Brain microvascular endothelial cell (primary cell): ENCODE measurements at regions not wholly inside any gene's neighbourhood (a gene's known extent, or its start where the extent isn't known, plus 50 kb on each side); places are given as distances from the start of the nearest gene placed in this dataset.

ENCODE experiments used
- DNase-seq: peaks from one replicate; pipeline ENCODE4 v3.0.0-alpha.2; 2020
- H3K27ac ChIP-seq: fragments of 250-450 bp; sonication (Bioruptor Pico); 2 replicates; pipeline ENCODE4 v1.5.1; 2020; ENCODE audit warnings: mild to moderate bottlenecking, moderate library complexity
- H3K27me3 ChIP-seq: fragments of 250-450 bp; sonication (Bioruptor Pico); replicated peaks from 2 replicates; pipeline ENCODE4 v1.5.1; 2020; ENCODE audit warnings: mild to moderate bottlenecking
- H3K36me3 ChIP-seq: fragments of 250-450 bp; sonication (Bioruptor Pico); replicated peaks from 2 replicates; pipeline ENCODE4 v1.5.1; 2020; ENCODE audit warnings: mild to moderate bottlenecking
- H3K4me3 ChIP-seq: 2 replicates; pipeline ENCODE4 v1.5.1; 2011; ENCODE audit warnings: low read depth, mild to moderate bottlenecking, control low read depth, low read length, moderate library complexity
- in situ Hi-C: cut with HindIII; loops from 2 replicates; pipeline ENCODE4 v1.10.0; 2017; ENCODE audit warnings: low sequenced_read_pairs, low pct_ligation_motif_present
- TF ChIP-seq, protein P1 (sequence below): IDR thresholded peaks from 2 replicates; pipeline ENCODE4 v1.5.1; 2011; ENCODE audit warnings: low read depth, mild to moderate bottlenecking, moderate library complexity, low read length, control low read depth, inconsistent platforms; ENCODE audit errors: missing control alignments

DNA sequence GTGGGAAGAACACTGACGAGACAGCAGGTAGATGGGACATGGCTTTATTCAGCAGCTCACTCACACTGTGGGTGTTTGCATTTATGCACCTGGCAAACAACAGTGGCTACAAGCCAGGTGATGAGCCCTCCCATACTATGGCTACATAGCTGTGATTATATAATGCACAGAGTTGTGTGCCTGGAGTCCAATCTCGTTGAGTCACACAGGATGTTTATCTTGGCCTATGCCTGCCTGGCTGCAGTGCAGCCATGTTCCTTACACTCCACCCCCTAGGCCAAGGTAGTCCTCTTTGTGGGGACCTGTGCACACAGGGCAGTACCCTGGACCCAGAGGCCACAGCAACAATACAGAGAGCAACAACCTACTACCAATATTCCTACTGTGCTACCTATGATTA, 1643.8 kb downstream of the MRPL39 start:
- Histone ChIP-seq H3K4me3 (no peak overlapping the region), H3K36me3 (no peaks in the 10 kb centered on the region), H3K27me3 (no peaks in the 10 kb centered on the region), H3K27ac (no peak overlapping the region)
- in situ Hi-C loops = no loop called here
- TF ChIP-seq, protein P1, sequence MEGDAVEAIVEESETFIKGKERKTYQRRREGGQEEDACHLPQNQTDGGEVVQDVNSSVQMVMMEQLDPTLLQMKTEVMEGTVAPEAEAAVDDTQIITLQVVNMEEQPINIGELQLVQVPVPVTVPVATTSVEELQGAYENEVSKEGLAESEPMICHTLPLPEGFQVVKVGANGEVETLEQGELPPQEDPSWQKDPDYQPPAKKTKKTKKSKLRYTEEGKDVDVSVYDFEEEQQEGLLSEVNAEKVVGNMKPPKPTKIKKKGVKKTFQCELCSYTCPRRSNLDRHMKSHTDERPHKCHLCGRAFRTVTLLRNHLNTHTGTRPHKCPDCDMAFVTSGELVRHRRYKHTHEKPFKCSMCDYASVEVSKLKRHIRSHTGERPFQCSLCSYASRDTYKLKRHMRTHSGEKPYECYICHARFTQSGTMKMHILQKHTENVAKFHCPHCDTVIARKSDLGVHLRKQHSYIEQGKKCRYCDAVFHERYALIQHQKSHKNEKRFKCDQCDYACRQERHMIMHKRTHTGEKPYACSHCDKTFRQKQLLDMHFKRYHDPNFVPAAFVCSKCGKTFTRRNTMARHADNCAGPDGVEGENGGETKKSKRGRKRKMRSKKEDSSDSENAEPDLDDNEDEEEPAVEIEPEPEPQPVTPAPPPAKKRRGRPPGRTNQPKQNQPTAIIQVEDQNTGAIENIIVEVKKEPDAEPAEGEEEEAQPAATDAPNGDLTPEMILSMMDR = no peak
- DNase-seq = peak; percentile 4

DNA sequence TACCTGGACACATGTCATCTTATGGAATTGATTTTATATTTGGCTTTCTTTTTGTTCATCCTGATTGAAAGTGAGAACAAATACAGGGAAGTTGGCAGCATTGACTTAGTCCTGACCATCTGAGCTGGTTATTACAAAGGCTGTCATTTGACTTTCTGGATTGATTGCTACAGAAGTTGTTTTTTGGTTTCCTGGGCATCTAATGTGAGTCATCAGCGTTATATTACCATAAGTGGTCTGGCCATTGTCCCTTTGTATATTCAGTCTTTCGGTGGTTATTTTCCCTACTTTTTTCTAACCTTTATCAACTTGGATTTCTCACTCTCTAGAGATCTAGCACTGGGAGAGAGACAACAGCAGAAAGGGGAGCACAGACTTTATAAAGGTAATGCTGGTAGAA, 1646.5 kb downstream of the MRPL39 start:
- H3K36me3 ChIP-seq = no peaks in the 10 kb centered on the region
- DNase-seq = no peak
- in situ Hi-C loops = no loop called here
- TF ChIP-seq, protein P1 = no peak
- H3K27ac ChIP-seq = no peak overlapping the region
- H3K27me3 ChIP-seq = no peaks in the 10 kb centered on the region
- H3K4me3 ChIP-seq = no peak overlapping the region

DNA sequence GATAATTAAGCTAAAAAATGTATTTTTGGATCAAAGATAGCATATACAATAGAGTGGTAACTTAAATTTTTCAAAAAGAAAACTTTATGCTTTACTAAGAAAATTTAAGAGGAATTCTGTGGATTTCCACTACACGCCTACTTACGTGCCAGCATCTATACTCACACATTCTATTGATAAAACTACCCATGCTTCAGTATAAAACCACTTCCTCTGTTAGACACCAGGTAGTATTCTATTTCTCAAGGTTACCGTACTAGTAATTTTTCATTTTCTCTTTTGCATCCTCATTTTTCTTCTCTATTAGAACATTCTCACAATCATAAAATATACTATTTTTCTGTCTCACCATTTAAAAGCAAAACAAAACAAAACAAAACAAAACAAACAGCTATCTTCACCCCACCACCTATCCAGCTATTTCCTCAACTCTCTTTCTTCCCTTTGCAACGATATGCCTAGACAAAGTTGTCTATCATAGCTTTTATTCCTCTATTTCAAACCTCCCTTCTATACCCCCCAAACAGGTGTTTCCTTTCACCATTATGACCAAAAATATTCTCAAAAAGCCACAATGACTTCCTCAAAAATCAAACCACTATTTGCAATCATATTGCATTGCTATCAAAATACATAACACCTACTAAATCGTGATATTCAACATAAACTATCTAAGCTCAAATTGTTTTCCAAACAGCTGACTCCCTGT, 1652.0 kb downstream of the MRPL39 start:
- H3K36me3 ChIP-seq = no peaks in the 10 kb centered on the region
- in situ Hi-C loops = no loop called here
- DNase-seq = no peak
- TF ChIP-seq, protein P1 = no peak
- no peaks in the 10 kb centered on the region for H3K27me3 ChIP-seq
- H3K27ac ChIP-seq = no peak overlapping the region
- H3K4me3 ChIP-seq = no peak overlapping the region

DNA sequence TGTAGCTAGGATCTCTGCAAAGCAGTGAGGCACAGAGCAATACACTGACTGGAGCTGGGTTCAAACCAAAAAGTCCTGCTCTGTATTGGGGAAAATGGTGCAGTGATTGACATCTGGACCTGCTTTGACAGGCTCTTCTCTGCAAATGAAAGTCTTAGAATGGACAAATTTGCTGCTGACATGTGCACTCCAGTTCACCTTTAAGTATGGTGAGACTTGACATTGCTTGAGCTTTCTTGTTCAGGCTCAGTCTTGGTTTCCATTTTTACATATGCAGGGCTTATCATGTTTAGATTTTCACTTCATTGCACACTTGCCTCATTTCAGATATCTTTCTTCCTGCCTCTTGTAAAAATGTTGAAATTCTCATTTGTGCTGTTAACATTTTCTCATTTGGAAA, 1655.0 kb downstream of the MRPL39 start:
- Histone ChIP-seq H3K36me3 (no peaks in the 10 kb centered on the region), H3K4me3 (no peak overlapping the region), H3K27me3 (no peaks in the 10 kb centered on the region), H3K27ac (no peak overlapping the region)
- DNase-seq = no peak
- TF ChIP-seq, protein P1 = no peak
- in situ Hi-C loops = no loop called here

DNA sequence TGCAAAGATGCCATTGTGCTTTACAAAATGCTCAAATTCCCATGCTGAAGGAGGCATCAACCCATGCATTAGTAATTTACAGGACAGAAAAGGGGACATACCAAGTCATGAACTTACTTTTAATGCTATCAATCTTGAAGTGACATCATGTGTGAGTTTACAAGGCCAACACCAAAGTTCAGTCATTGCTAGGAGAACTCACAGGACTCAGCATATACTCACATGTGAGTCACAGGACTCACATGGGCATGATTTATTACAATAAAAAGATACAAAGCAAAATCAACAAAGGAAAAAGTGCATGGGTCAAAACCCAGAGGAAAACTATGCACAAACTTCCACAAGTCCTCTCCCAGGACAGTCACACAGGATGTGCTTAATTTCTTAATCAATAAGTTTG, 1656.0 kb downstream of the MRPL39 start:
- no peaks in the 10 kb centered on the region for H3K27me3 ChIP-seq
- H3K4me3 ChIP-seq = no peak overlapping the region
- H3K27ac ChIP-seq = no peak overlapping the region
- H3K36me3 ChIP-seq = no peaks in the 10 kb centered on the region
- in situ Hi-C loops = no loop called here
- DNase-seq = peak; percentile 3
- TF ChIP-seq, protein P1 = no peak

DNA sequence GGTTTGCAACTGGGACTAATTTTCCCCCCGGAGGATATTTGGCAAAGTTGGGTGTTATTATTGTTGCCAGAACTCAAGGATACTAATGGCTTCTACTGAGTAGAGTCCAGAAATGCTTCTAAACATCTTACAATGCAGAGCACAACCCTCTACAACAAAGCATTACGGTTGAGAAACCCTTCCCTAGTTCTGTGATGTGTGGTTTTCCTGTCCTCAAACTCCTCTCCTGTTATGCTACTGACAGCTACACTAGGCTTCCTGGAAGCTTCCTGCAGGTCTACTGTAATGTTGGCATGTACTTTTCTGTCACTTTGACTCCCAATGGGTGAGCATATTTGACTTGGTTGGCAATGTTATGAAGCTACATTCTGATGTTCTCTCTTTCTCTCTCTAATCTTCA, 1656.9 kb downstream of the MRPL39 start:
- no peak overlapping the region for H3K4me3 ChIP-seq
- in situ Hi-C loops = no loop called here
- H3K27ac ChIP-seq = no peak overlapping the region
- H3K27me3 ChIP-seq = no peaks in the 10 kb centered on the region
- H3K36me3 ChIP-seq = no peaks in the 10 kb centered on the region
- DNase-seq = no peak
- TF ChIP-seq, protein P1 = no peak
